HL-60 (cell line): ENCODE measurements at regions not wholly inside any gene's neighbourhood (a gene's known extent, or its start where the extent isn't known, plus 50 kb on each side); places are given as distances from the start of the nearest gene placed in this dataset.

Experiments used
- DNase-seq, 2 experiments: peaks; one replicate each; pipeline ENCODE4 v3.0.0-alpha.2; 2010 to 2020; ENCODE audit warnings: low read depth in 1 of 2, low spot score in 1 of 2
- H3K27ac ChIP-seq: fragments of 250-450 bp; sonication (Bioruptor Pico); replicated peaks from 2 replicates; pipeline ENCODE4 v1.5.1; 2020; ENCODE audit warnings: mild to moderate bottlenecking, moderate library complexity
- H3K27me3 ChIP-seq: fragments of 250-450 bp; sonication (Bioruptor Pico); 2 replicates; pipeline ENCODE4 v1.5.1; 2021; ENCODE audit warnings: mild to moderate bottlenecking, moderate library complexity; ENCODE audit not compliant: insufficient read depth, poor library complexity, severe bottlenecking
- H3K4me3 ChIP-seq: replicated peaks from 2 replicates; pipeline ENCODE4 v1.5.1; 2011; ENCODE audit warnings: mild to moderate bottlenecking, control low read depth, low read length; ENCODE audit not compliant: insufficient read depth
- GABPA ChIP-seq: IDR thresholded peaks from 2 replicates; pipeline ENCODE4 v1.6.1; 2012; ENCODE audit warnings: low read depth
- POLR2AphosphoS5 ChIP-seq: IDR thresholded peaks from 2 replicates; pipeline ENCODE4 v1.6.1; 2012; ENCODE audit warnings: low read depth
- REST ChIP-seq: IDR thresholded peaks from 2 replicates; pipeline ENCODE4 v1.6.1; 2012; ENCODE audit warnings: low read depth; ENCODE audit not compliant: insufficient replicate concordance
- SPI1 ChIP-seq: IDR thresholded peaks from 2 replicates; pipeline ENCODE4 v1.6.1; 2012; ENCODE audit warnings: low read depth, mild to moderate bottlenecking, borderline replicate concordance
- TF ChIP-seq, protein P1 (sequence below): IDR thresholded peaks from one replicate; pipeline ENCODE4 v1.5.1; 2011; ENCODE audit warnings: low read length, control low read depth, inconsistent platforms; ENCODE audit not compliant: insufficient read depth

GRCh38 chr6:19150307-19150706, 686.9 kb upstream of the ID4 start:
- H3K4me3 ChIP-seq = no peak overlapping the region
- TF ChIP-seq GABPA = no peak
- no peak for TF ChIP-seq REST
- TF ChIP-seq, protein P1, sequence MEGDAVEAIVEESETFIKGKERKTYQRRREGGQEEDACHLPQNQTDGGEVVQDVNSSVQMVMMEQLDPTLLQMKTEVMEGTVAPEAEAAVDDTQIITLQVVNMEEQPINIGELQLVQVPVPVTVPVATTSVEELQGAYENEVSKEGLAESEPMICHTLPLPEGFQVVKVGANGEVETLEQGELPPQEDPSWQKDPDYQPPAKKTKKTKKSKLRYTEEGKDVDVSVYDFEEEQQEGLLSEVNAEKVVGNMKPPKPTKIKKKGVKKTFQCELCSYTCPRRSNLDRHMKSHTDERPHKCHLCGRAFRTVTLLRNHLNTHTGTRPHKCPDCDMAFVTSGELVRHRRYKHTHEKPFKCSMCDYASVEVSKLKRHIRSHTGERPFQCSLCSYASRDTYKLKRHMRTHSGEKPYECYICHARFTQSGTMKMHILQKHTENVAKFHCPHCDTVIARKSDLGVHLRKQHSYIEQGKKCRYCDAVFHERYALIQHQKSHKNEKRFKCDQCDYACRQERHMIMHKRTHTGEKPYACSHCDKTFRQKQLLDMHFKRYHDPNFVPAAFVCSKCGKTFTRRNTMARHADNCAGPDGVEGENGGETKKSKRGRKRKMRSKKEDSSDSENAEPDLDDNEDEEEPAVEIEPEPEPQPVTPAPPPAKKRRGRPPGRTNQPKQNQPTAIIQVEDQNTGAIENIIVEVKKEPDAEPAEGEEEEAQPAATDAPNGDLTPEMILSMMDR = no peak
- TF ChIP-seq POLR2AphosphoS5 = no peak
- TF ChIP-seq SPI1 = no peak
- no peaks in the 10 kb centered on the region for H3K27me3 ChIP-seq
- DNase-seq = no peak
- no peak overlapping the region for H3K27ac ChIP-seq

DNA sequence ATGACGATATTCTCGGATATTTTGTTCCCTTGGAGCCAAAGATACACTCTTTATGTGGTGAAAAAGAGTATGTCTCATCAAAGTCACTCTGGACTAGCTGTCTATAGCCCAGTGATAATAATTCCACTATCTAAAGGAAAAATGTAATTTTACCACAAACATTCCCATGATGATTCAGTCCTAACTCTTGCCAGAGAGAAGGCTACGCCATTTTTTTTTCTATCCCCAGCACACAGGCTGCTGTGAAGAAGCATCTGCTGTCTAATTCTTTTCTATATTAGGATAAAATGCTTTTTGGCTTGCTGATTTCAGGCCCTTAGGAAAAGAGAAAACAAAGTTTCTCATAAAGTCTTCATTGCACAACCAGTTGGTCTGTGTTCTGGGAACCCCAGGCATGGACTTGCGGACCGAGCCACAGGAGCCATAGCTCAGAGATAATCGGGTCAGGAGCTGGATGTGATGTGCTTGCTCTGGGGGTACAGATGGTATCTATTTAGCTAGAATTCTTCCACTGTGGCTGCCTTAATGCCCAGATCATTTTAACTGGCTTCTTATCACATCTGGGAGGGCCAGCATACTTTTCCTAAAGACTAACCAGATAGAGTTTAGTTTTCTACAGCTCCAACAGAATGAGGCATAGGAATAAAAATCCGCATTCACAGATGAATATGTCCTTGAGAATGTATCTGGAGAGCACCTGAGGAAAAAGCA, 683.7 kb upstream of the ID4 start:
- Histone ChIP-seq H3K27ac (no peak overlapping the region), H3K27me3 (no peaks in the 10 kb centered on the region), H3K4me3 (no peak overlapping the region)
- TF ChIP-seq POLR2AphosphoS5 = no peak
- no peak for TF ChIP-seq SPI1
- no peak for TF ChIP-seq REST
- TF ChIP-seq, protein P1 = no peak
- no peak for TF ChIP-seq GABPA
- DNase-seq = no peak

GRCh38 chr6:19153981-19154295, 683.2 kb upstream of the ID4 start:
- H3K27ac ChIP-seq = no peak overlapping the region
- no peak for DNase-seq
- no peak for TF ChIP-seq POLR2AphosphoS5
- no peak for TF ChIP-seq GABPA
- TF ChIP-seq SPI1 = no peak
- TF ChIP-seq, protein P1 = no peak
- TF ChIP-seq REST = no peak
- no peaks in the 10 kb centered on the region for H3K27me3 ChIP-seq
- H3K4me3 ChIP-seq = no peak overlapping the region
